B cell (primary cell): ENCODE measurements at regions not wholly inside any gene's neighbourhood (a gene's known extent, or its start where the extent isn't known, plus 50 kb on each side); places are given as distances from the start of the nearest gene placed in this dataset.

ENCODE experiments used
- ATAC-seq: fragments of 200-7000 bp; cut with Tn5 transposase; one replicate; pipeline ENCODE4 v1.10.0; 2021; ENCODE audit warnings: low read depth, mild to moderate bottlenecking, moderate number of reproducible peaks, moderate library complexity
- CTCF ChIA-PET: fragments of 350-600 bp; sonication (Branson Sonifier 250); formaldehyde crosslinking; loops from one replicate; lab custom pipeline; 2021; ENCODE audit warnings: antibody characterized with exemption, inconsistent platforms; lab: Charles Lee
- POLR2A ChIA-PET: fragments of 350-600 bp; sonication (Branson Sonifier 250); formaldehyde crosslinking; loops from one replicate; lab custom pipeline; 2021; ENCODE audit warnings: antibody characterized with exemption; lab: Charles Lee
- DNase-seq: peaks from one replicate; pipeline ENCODE4 v3.0.0; 2013
- H2AFZ ChIP-seq: 2 replicates; pipeline ENCODE4 v1.6.1; 2012; ENCODE audit warnings: mild to moderate bottlenecking, low read depth, low read length; ENCODE audit not compliant: insufficient read depth, poor library complexity, severe bottlenecking
- H3K27ac ChIP-seq, 2 donors: 1 replicate in 1 of 2; 2 replicates in 1 of 2; pipeline ENCODE4 v1.5.1; 2012 to 2013; ENCODE audit warnings: low read length in 2 of 2, mild to moderate bottlenecking in 2 of 2, moderate library complexity in 1 of 2
- H3K27me3 ChIP-seq, 4 experiments: fragments of 200-600 bp in 1 of 4; sonication (generic) in 1 of 4; replicated peaks in 1 of 4; 1 replicate in 2 of 4; 2 replicates in 2 of 4; pipeline versions ENCODE4 v1.6.1 to v1.7.0; 2013 to 2016; ENCODE audit warnings: low read length in 3 of 4, mild to moderate bottlenecking in 2 of 4, mixed read lengths in 1 of 4, moderate library complexity in 1 of 4; ENCODE audit not compliant: insufficient read depth in 4 of 4, control insufficient read depth in 3 of 4; ENCODE audit errors: control extremely low read depth in 1 of 4
- H3K36me3 ChIP-seq, 2 experiments: replicated peaks in 1 of 2; 1 replicate in 1 of 2; 2 replicates in 1 of 2; pipeline versions ENCODE4 v1.6.1 to v1.7.1; 2013; ENCODE audit warnings: low read length in 1 of 2; ENCODE audit not compliant: insufficient read depth in 2 of 2, control insufficient read depth in 1 of 2; ENCODE audit errors: control extremely low read depth in 1 of 2, extremely low read depth in 1 of 2
- H3K4me1 ChIP-seq, 2 donors: fragments of 200-600 bp in 1 of 2; sonication (generic) in 1 of 2; 1 replicate in 1 of 2; 2 replicates in 1 of 2; pipeline versions ENCODE4 v1.5.1 to v1.6.1; 2013 to 2017; ENCODE audit warnings: low read length in 2 of 2; ENCODE audit not compliant: control insufficient read depth in 2 of 2, insufficient read depth in 2 of 2
- H3K4me2 ChIP-seq: replicated peaks from 2 replicates; pipeline ENCODE3; 2012; ENCODE audit warnings: mild to moderate bottlenecking, low read depth, low read length; ENCODE audit not compliant: poor library complexity, severe bottlenecking
- H3K4me3 ChIP-seq, 5 experiments: fragments of 200-600 bp in 1 of 5; sonication (generic) in 1 of 5; 1 replicate in 3 of 5; 2 replicates in 2 of 5; pipeline versions ENCODE4 v1.5.1 to v1.7.0; 2011 to 2016; ENCODE audit warnings: low read length in 4 of 5, mild to moderate bottlenecking in 4 of 5, low read depth in 2 of 5, control low read depth in 1 of 5, moderate library complexity in 1 of 5; ENCODE audit not compliant: insufficient read depth in 1 of 5; ENCODE audit errors: control extremely low read depth in 1 of 5, extremely low read depth in 1 of 5
- H3K79me2 ChIP-seq: fragments of 200-600 bp; sonication (generic); one replicate; pipeline ENCODE4 v1.6.0; 2016; ENCODE audit warnings: low read length; ENCODE audit not compliant: control insufficient read depth, insufficient read depth
- H3K9ac ChIP-seq: fragments of 200-600 bp; sonication (generic); 2 replicates; pipeline ENCODE4 v1.6.1; 2017; ENCODE audit warnings: mild to moderate bottlenecking, low read length, moderate library complexity
- H3K9me3 ChIP-seq, 3 donors: one replicate each; pipeline versions ENCODE4 v1.6.1 to v1.7.1; 2013; ENCODE audit warnings: low read length in 2 of 3; ENCODE audit not compliant: control insufficient read depth in 2 of 3, insufficient read depth in 1 of 3; ENCODE audit errors: control extremely low read depth in 1 of 3
- H4K20me1 ChIP-seq: 2 replicates; pipeline ENCODE4 v1.6.0; 2012; ENCODE audit warnings: mild to moderate bottlenecking, low read length; ENCODE audit not compliant: insufficient read depth, control insufficient read depth, poor library complexity, severe bottlenecking
- H3K27ac Mint-ChIP-seq: one replicate; pipeline ENCODE4 v1.8.0; 2021; ENCODE audit warnings: mixed read lengths
- H3K27me3 Mint-ChIP-seq: one replicate; pipeline ENCODE4 v1.8.0; 2021; ENCODE audit warnings: mixed read lengths
- H3K4me1 Mint-ChIP-seq: one replicate; pipeline ENCODE4 v1.8.0; 2021; ENCODE audit warnings: mixed read lengths
- H3K4me3 Mint-ChIP-seq: one replicate; pipeline ENCODE4 v1.8.0; 2021; ENCODE audit warnings: mixed read lengths
- H3K9me3 Mint-ChIP-seq: one replicate; pipeline ENCODE4 v1.8.0; 2022; ENCODE audit warnings: mixed read lengths; ENCODE audit not compliant: insufficient read depth
- CTCF ChIP-seq: fragments of 200-600 bp; IDR thresholded peaks from one replicate; pipeline ENCODE4 v1.8.0; 2022; ENCODE audit warnings: antibody characterized with exemption, mild to moderate bottlenecking
- EZH2 ChIP-seq: IDR thresholded peaks from 2 replicates; pipeline ENCODE4 v1.6.1; 2012; ENCODE audit warnings: borderline replicate concordance, low read depth, mild to moderate bottlenecking, moderate library complexity, low read length; ENCODE audit not compliant: insufficient read depth, poor library complexity, severe bottlenecking
- WGBS: methylation state at CpG from one replicate; pipeline ENCODE4 v1.1.5; 2013; ENCODE audit warnings: missing lambda C conversion rate; ENCODE audit not compliant: insufficient coverage; 5-methylcytosine and 5-hydroxymethylcytosine counted together
- intact Hi-C: fragments of 100-400 bp; cut with micrococcal nuclease; formaldehyde crosslinking; loops from one replicate; pipeline ENCODE4 v1.10.0; 2022

- H3K27ac ChIP-seq, result no peak overlapping the region
- peaks cover 2 to 18% (median 6%) of the 10 kb centered on the region in 3 donors for H3K9me3 ChIP-seq
- peak overlapping the region; percentile 7 for H3K4me3 Mint-ChIP-seq
- H3K27ac Mint-ChIP-seq, result no peak overlapping the region
- H2AFZ ChIP-seq, result no peak overlapping the region
- intact Hi-C loops, result no loop called here
- no peak overlapping the region for H3K4me3 ChIP-seq
- peaks cover 8 to 14% of the 10 kb centered on the region in 2 donors for H3K4me1 ChIP-seq
- peak overlapping the region; percentile 43 for H3K4me2 ChIP-seq
- ATAC-seq (no peak), DNase-seq (no peak)
- no peak overlapping the region for H3K9ac ChIP-seq
- WGBS, result 5% methylated on average over 85 of the region's 88 CpGs
- CTCF ChIA-PET, result no interaction called here
- peaks cover 4% of the 10 kb centered on the region for H3K4me1 Mint-ChIP-seq
- TF ChIP-seq EZH2, result no peak
- TF ChIP-seq CTCF, result no peak
- peaks cover 5% of the 10 kb centered on the region for H3K9me3 Mint-ChIP-seq
- POLR2A ChIA-PET, result no interaction called here
- peaks cover 0 to 57% (median 23%) of the 10 kb centered on the region in 4 experiments for H3K27me3 ChIP-seq
- H3K36me3 ChIP-seq, result no peaks in the 10 kb centered on the region
- peaks cover 59% of the 10 kb centered on the region for H3K27me3 Mint-ChIP-seq
- H4K20me1 ChIP-seq, result no peaks in the 10 kb centered on the region
- no peaks in the 10 kb centered on the region for H3K79me2 ChIP-seq
Observed at GRCh38 chr9:121598965-121599871, 52.2 kb upstream of the DAB2IP start.
